ENCODE measurements at regions not wholly inside any gene's neighbourhood (a gene's known extent, or its start where the extent isn't known, plus 50 kb on each side); places are given as distances from the start of the nearest gene placed in this dataset.

- no peak for TF ChIP-seq EZH2 (IDR thresholded peaks at IDR 0.05; ENCODE audit: low read length)
- TF ChIP-seq CTCF (optimal IDR thresholded peaks at IDR 0.05 in 1 of 3, IDR thresholded peaks at IDR 0.05 in 1 of 3, conservative IDR thresholded peaks at IDR 0.05 in 1 of 3; ENCODE audit: extremely low read depth in 1 of 3, insufficient read depth in 2 of 3, low read length in 3 of 3) = no peak
- H3K79me2 ChIP-seq (ENCODE audit: control insufficient read depth, insufficient read depth, low read length) = no peaks in the 10 kb centered on the region
- FAIRE-seq = no peak
Measured at GRCh38 chr4:170978990-170979389, 834.2 kb upstream of the GALNTL6 start.

GRCh38 chr4:170949084-170949483, 859.3 kb upstream of the AADAT start:
- dilution Hi-C loops (cut with MboI; ENCODE audit: extremely low pct_ligation_motif_present, low sequenced_read_pairs) = no loop called here
- FAIRE-seq (no peak), DNase-seq (ENCODE audit: low read depth, low spot score) (no peak)
- Histone ChIP-seq H3K9ac (ENCODE audit: control insufficient read depth, extremely low read depth, insufficient read depth, low read length) (no peak overlapping the region), H4K20me1 (ENCODE audit: control insufficient read depth, extremely low read depth, insufficient read depth, low read length) (no peaks in the 10 kb centered on the region), H2AFZ (ENCODE audit: control insufficient read depth, low read length) (no peak overlapping the region), H3K4me3 (ENCODE audit: control insufficient read depth in 2 of 3, extremely low read depth in 1 of 3, insufficient read depth in 2 of 3, low read depth in 1 of 3, low read length in 3 of 3) (no peak overlapping the region), H3K27me3 (ENCODE audit: control insufficient read depth, extremely low read depth, insufficient read depth, low read length) (no peaks in the 10 kb centered on the region), H3K9me1 (ENCODE audit: control insufficient read depth, extremely low read depth, insufficient read depth, low read length) (no peaks in the 10 kb centered on the region), H3K4me1 (ENCODE audit: control insufficient read depth, extremely low read depth, insufficient read depth, low read length) (no peaks in the 10 kb centered on the region), H3K36me3 (ENCODE audit: control insufficient read depth in 2 of 2, extremely low read depth in 1 of 2, insufficient read depth in 2 of 2, low read length in 2 of 2) (no peaks in the 10 kb centered on the region), H3K4me2 (ENCODE audit: control insufficient read depth, extremely low read depth, insufficient read depth, low read depth, low read length) (no peak overlapping the region), H3K27ac (ENCODE audit: control insufficient read depth, insufficient read depth, low read length) (no peak overlapping the region), H3K79me2 (ENCODE audit: control insufficient read depth, insufficient read depth, low read length) (no peaks in the 10 kb centered on the region), H3K9me3 (ENCODE audit: control insufficient read depth, low read depth, low read length) (no peaks in the 10 kb centered on the region)
- TF ChIP-seq EZH2 (IDR thresholded peaks at IDR 0.05; ENCODE audit: low read length) = no peak
- no peak for TF ChIP-seq CTCF (optimal IDR thresholded peaks at IDR 0.05 in 1 of 3, IDR thresholded peaks at IDR 0.05 in 1 of 3, conservative IDR thresholded peaks at IDR 0.05 in 1 of 3; ENCODE audit: extremely low read depth in 1 of 3, insufficient read depth in 2 of 3, low read length in 3 of 3)

More at GRCh38 chr4:170978990-170979389, 834.2 kb upstream of the GALNTL6 start:
- H3K4me2 ChIP-seq (ENCODE audit: control insufficient read depth, extremely low read depth, insufficient read depth, low read depth, low read length) = no peak overlapping the region
- no peaks in the 10 kb centered on the region for H3K36me3 ChIP-seq (ENCODE audit: control insufficient read depth in 2 of 2, extremely low read depth in 1 of 2, insufficient read depth in 2 of 2, low read length in 2 of 2)
- no peak overlapping the region for H2AFZ ChIP-seq (ENCODE audit: control insufficient read depth, low read length)
- no peaks in the 10 kb centered on the region for H4K20me1 ChIP-seq (ENCODE audit: control insufficient read depth, extremely low read depth, insufficient read depth, low read length)
- H3K27ac ChIP-seq (ENCODE audit: control insufficient read depth, insufficient read depth, low read length) = no peak overlapping the region
- no peaks in the 10 kb centered on the region for H3K9me1 ChIP-seq (ENCODE audit: control insufficient read depth, extremely low read depth, insufficient read depth, low read length)
- H3K4me1 ChIP-seq (ENCODE audit: control insufficient read depth, extremely low read depth, insufficient read depth, low read length) = no peaks in the 10 kb centered on the region
- no peaks in the 10 kb centered on the region for H3K27me3 ChIP-seq (ENCODE audit: control insufficient read depth, extremely low read depth, insufficient read depth, low read length)
- dilution Hi-C loops (cut with MboI; ENCODE audit: extremely low pct_ligation_motif_present, low sequenced_read_pairs) = no loop called here
- no peaks in the 10 kb centered on the region for H3K9me3 ChIP-seq (ENCODE audit: control insufficient read depth, low read depth, low read length)
- no peak for DNase-seq (ENCODE audit: low read depth, low spot score)
- H3K4me3 ChIP-seq (ENCODE audit: control insufficient read depth in 2 of 3, extremely low read depth in 1 of 3, insufficient read depth in 2 of 3, low read depth in 1 of 3, low read length in 3 of 3) = no peak overlapping the region
- no peak overlapping the region for H3K9ac ChIP-seq (ENCODE audit: control insufficient read depth, extremely low read depth, insufficient read depth, low read length)
